HG03571 (cell line): ENCODE measurements at regions not wholly inside any gene's neighbourhood (a gene's known extent, or its start where the extent isn't known, plus 50 kb on each side); places are given as distances from the start of the nearest gene placed in this dataset.
"Not testable (repeated sequence)": the region's sequence is repeated elsewhere in the genome, so short reads cannot be mapped to it uniquely, and the experiment has no call there.

Experiments used
- ATAC-seq: cut with Tn5 transposase; IDR thresholded peaks from one replicate; pipeline ENCODE4 v1.9.1; 2021; ENCODE audit not compliant: unreplicated experiment

- no peak for ATAC-seq
These were observed 1708.5 kb downstream of the BRINP3 start for GRCh38 chr1:188769181-188769580.

- ATAC-seq = no peak
These were observed 1707.7 kb downstream of the BRINP3 start for GRCh38 chr1:188769936-188770335.

- ATAC-seq = no peak
These were observed 1699.1 kb downstream of the BRINP3 start for GRCh38 chr1:188778578-188778977.

GRCh38 chr1:188782220-188782841 lies 1695.3 kb downstream of the BRINP3 start:
- ATAC-seq = peak; percentile 72

- no peak for ATAC-seq
These were observed 1682.7 kb downstream of the BRINP3 start for GRCh38 chr1:188794969-188795368.

GRCh38 chr1:188812153-188812552 lies 1665.5 kb downstream of the BRINP3 start:
- not testable (repeated sequence) for ATAC-seq

GRCh38 chr1:188812836-188813573 lies 1664.7 kb downstream of the BRINP3 start:
- not testable (repeated sequence) for ATAC-seq

GRCh38 chr1:188817814-188818213 lies 1659.8 kb downstream of the BRINP3 start:
- ATAC-seq = no peak

GRCh38 chr1:188822248-188822647 lies 1655.4 kb downstream of the BRINP3 start:
- ATAC-seq = no peak

GRCh38 chr1:188825471-188825870 lies 1652.2 kb downstream of the BRINP3 start:
- ATAC-seq = no peak

- no peak for ATAC-seq
These were observed 1650.9 kb downstream of the BRINP3 start for GRCh38 chr1:188826800-188827199.

- no peak for ATAC-seq
These were observed 1650.3 kb downstream of the BRINP3 start for GRCh38 chr1:188827400-188827799.

- ATAC-seq = not testable (repeated sequence)
These were observed 1636.5 kb downstream of the BRINP3 start for GRCh38 chr1:188841111-188841696.

GRCh38 chr1:188846468-188846867 lies 1631.2 kb downstream of the BRINP3 start:
- ATAC-seq = no peak

- ATAC-seq = no peak
These were observed 1620.1 kb downstream of the BRINP3 start for GRCh38 chr1:188857526-188858087.

- ATAC-seq = no peak
These were observed 1610.0 kb downstream of the BRINP3 start for GRCh38 chr1:188867614-188868013.

- no peak for ATAC-seq
These were observed 1606.5 kb downstream of the BRINP3 start for GRCh38 chr1:188871164-188871563.

GRCh38 chr1:188872376-188872775 lies 1605.3 kb downstream of the BRINP3 start:
- no peak for ATAC-seq

- no peak for ATAC-seq
These were observed 1600.0 kb downstream of the BRINP3 start for GRCh38 chr1:188877668-188878067.

- ATAC-seq = no peak
These were observed 1589.3 kb downstream of the BRINP3 start for GRCh38 chr1:188888386-188888785.

GRCh38 chr1:188889166-188889565 lies 1588.5 kb downstream of the BRINP3 start:
- ATAC-seq = no peak

GRCh38 chr1:188891958-188892357 lies 1585.7 kb downstream of the BRINP3 start:
- ATAC-seq = no peak
